Upper lobe of right lung (tissue), 1 donor: ENCODE measurements at regions not wholly inside any gene's neighbourhood (a gene's known extent, or its start where the extent isn't known, plus 50 kb on each side); places are given as distances from the start of the nearest gene placed in this dataset.

Experiments used
- ATAC-seq: fragments of 200-7000 bp; cut with Tn5 transposase; one replicate; pipeline ENCODE4 v1.9.1; 2020; ENCODE audit warnings: mild to moderate bottlenecking, moderate library complexity
- DNase-seq: peaks from one replicate; pipeline ENCODE4 v3.0.0-alpha.2; 2020
- H3K27ac ChIP-seq: fragments of 200-600 bp; one replicate; pipeline ENCODE4 v1.8.0; 2022
- H3K27me3 ChIP-seq: fragments of 200-600 bp; one replicate; pipeline ENCODE4 v1.8.0; 2022; ENCODE audit warnings: mild to moderate bottlenecking
- H3K36me3 ChIP-seq: fragments of 200-600 bp; one replicate; pipeline ENCODE4 v1.8.0; 2022
- H3K4me1 ChIP-seq: fragments of 200-600 bp; one replicate; pipeline ENCODE4 v1.8.0; 2022
- H3K4me3 ChIP-seq: fragments of 200-600 bp; one replicate; pipeline ENCODE4 v1.8.0; 2022; ENCODE audit warnings: mild to moderate bottlenecking
- H3K9me3 ChIP-seq: fragments of 200-600 bp; one replicate; pipeline ENCODE4 v1.8.0; 2022
- intact Hi-C: fragments of 100-400 bp; cut with DNase I; formaldehyde crosslinking; loops from one replicate; pipeline ENCODE4 v1.11.0; 2022
- TF ChIP-seq, protein P1 (sequence below): fragments of 200-600 bp; IDR thresholded peaks from one replicate; pipeline ENCODE4 v1.8.0; 2022; ENCODE audit warnings: antibody characterized with exemption
- donor health status: DM: no; HTN: yes; CAD: no; lungs with severe emphysema.

DNA sequence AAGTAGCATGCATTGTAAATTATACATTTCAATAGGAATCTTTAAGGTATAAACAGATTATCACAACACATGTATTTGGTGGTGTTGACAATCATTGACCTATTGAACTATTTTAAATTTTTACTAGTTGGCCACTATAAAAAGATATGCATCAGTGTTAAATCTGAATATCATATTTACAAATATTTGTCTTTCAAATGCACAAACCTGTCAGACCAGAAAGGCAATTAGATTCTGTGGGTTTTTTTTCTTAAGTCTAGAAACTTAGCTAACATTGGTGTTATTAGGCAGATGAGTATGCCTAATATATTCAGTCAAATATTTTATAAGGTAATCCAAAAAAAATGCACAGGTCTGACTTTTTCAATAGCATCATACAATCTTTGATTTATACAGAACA, 241.4 kb upstream of the DGKB start:
- H3K4me3 ChIP-seq: no peak overlapping the region
- H3K27me3 ChIP-seq: no peaks in the 10 kb centered on the region
- H3K9me3 ChIP-seq: no peaks in the 10 kb centered on the region
- no peaks in the 10 kb centered on the region for H3K36me3 ChIP-seq
- TF ChIP-seq, protein P1, sequence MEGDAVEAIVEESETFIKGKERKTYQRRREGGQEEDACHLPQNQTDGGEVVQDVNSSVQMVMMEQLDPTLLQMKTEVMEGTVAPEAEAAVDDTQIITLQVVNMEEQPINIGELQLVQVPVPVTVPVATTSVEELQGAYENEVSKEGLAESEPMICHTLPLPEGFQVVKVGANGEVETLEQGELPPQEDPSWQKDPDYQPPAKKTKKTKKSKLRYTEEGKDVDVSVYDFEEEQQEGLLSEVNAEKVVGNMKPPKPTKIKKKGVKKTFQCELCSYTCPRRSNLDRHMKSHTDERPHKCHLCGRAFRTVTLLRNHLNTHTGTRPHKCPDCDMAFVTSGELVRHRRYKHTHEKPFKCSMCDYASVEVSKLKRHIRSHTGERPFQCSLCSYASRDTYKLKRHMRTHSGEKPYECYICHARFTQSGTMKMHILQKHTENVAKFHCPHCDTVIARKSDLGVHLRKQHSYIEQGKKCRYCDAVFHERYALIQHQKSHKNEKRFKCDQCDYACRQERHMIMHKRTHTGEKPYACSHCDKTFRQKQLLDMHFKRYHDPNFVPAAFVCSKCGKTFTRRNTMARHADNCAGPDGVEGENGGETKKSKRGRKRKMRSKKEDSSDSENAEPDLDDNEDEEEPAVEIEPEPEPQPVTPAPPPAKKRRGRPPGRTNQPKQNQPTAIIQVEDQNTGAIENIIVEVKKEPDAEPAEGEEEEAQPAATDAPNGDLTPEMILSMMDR: no peak
- no peak overlapping the region for H3K27ac ChIP-seq
- DNase-seq (no peak), ATAC-seq (no peak)
- H3K4me1 ChIP-seq: no peaks in the 10 kb centered on the region
- intact Hi-C loops: no loop called here

DNA sequence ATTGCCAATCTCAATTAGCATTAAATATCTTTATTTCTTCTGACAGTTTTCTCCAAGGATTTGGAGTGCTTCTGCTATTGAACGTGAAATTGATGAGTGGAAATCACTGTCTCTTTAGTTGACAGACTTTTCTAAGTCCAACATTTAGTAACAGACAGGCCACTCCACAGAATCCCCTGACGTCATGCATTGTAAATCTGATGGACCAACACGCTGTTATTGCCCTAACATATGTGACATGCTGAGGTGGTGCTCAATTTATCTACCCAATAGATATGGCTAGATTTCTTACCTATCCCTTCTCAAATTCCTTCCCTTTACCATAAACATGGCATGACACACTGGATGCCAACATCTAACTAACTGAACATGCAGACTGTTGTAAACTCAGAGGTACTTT, 240.6 kb upstream of the DGKB start:
- Histone ChIP-seq H3K4me1 (no peaks in the 10 kb centered on the region), H3K27me3 (no peaks in the 10 kb centered on the region), H3K36me3 (no peaks in the 10 kb centered on the region), H3K4me3 (no peak overlapping the region), H3K9me3 (no peaks in the 10 kb centered on the region), H3K27ac (no peak overlapping the region)
- TF ChIP-seq, protein P1: no peak
- no peak for DNase-seq
- intact Hi-C loops: no loop called here
- no peak for ATAC-seq

DNA sequence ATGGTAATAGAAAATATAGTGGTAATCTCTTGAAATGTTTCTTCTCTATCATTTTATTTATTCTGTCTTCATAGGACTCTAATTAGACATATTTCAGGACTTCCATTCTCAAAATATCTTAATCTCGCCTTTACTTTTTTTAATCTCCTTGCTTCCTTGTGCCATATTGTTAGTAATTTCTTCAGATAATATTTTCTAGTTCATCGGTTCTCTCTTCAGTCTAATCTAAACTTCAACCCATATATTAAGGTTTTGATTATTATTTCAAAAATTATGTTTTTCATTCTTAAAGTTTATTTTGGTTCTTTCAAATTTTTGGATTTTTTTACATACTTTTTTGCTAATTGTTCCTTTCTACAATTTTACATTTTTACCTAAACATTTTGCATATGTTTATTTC, 237.9 kb upstream of the DGKB start:
- TF ChIP-seq, protein P1: no peak
- H3K9me3 ChIP-seq: no peaks in the 10 kb centered on the region
- no peak for ATAC-seq
- H3K36me3 ChIP-seq: no peaks in the 10 kb centered on the region
- no peak overlapping the region for H3K27ac ChIP-seq
- intact Hi-C loops: no loop called here
- no peaks in the 10 kb centered on the region for H3K27me3 ChIP-seq
- no peak for DNase-seq
- H3K4me1 ChIP-seq: no peaks in the 10 kb centered on the region
- no peak overlapping the region for H3K4me3 ChIP-seq

DNA sequence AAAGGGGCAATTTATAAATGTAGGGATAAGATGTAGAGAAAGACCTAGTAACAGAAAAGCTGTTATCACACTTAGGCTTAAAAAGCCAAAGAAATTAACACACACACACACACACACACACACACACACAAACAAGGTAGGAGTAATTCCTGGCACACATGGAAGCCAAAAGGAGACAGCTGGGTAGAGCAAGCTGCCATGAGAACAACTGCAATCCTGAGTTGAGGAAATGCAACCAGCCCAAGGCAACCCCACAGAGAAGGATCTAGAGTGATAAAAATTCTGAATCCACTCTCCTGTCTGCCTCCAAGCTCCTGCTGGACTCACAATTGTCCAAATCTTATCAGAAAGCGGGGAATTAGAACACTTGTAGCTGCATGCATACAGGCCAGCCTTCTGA, 229.1 kb upstream of the DGKB start:
- no peak overlapping the region for H3K4me3 ChIP-seq
- ATAC-seq (no peak), DNase-seq (no peak)

DNA sequence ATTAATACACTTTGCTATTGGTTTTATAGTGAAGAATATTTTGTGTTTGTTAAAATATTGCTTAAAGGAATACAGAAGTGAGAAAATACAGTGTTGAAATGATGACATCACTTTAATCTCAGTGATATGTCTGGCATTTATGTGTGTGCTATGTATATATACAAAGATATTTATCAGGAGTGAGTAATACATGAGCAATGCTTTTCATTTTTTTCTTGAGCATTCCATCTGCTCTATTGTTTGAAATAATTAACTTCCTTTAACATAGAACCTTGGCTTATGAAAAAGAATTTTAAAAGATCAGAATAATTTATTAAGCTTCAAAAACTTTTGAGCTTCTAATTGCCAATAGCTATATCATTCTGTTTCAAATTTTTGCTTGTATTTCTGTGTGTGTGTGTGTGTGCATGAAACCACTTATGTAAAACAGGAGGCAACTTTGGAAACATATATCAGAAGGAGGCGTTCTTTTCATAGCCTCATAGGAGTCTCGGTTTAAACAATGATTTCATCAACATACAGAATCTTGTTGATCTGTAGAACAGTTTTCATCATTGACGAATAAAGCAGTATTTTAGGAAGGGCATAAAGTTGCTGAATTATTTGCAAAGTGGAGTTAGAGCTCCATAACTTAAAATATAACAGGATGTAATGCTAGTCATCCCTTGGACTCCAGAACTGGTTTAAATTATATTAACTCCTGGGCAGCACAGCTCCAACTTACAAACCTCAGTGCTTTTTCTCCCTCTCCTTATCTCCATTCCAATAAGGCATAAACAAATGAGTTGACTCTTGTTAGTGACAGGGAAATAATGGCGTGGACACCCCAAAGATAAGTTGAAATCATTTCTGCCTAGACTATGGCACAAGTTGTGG, 228.4 kb upstream of the DGKB start:
- H3K27me3 ChIP-seq: no peaks in the 10 kb centered on the region
- ATAC-seq (no peak), DNase-seq (no peak)
- H3K36me3 ChIP-seq: no peaks in the 10 kb centered on the region
- H3K4me3 ChIP-seq: no peak overlapping the region
- intact Hi-C loops: no loop called here
- H3K9me3 ChIP-seq: no peaks in the 10 kb centered on the region
- no peaks in the 10 kb centered on the region for H3K4me1 ChIP-seq
- TF ChIP-seq, protein P1: no peak
- no peak overlapping the region for H3K27ac ChIP-seq

More for the DNA sequence above, 229.1 kb upstream of the DGKB start:
- TF ChIP-seq, protein P1: no peak
- no peaks in the 10 kb centered on the region for H3K9me3 ChIP-seq
- no peaks in the 10 kb centered on the region for H3K4me1 ChIP-seq
- no peaks in the 10 kb centered on the region for H3K36me3 ChIP-seq
- H3K27ac ChIP-seq: no peak overlapping the region
- intact Hi-C loops: no loop called here
- no peaks in the 10 kb centered on the region for H3K27me3 ChIP-seq
